Mesenchymal stem cell (in vitro differentiated cells and primary cell): ENCODE measurements at regions not wholly inside any gene's neighbourhood (a gene's known extent, or its start where the extent isn't known, plus 50 kb on each side); places are given as distances from the start of the nearest gene placed in this dataset.

Experiments used
- DNase-seq: peaks from one replicate; pipeline ENCODE4 v3.0.0-alpha.2; 2013
- H2AFZ ChIP-seq: one replicate; pipeline ENCODE4 v1.6.1; 2013; ENCODE audit warnings: low read depth, mild to moderate bottlenecking, control low read depth, inconsistent platforms, low read length, moderate library complexity
- H2AK5ac ChIP-seq: 2 replicates; pipeline ENCODE4 v1.6.1; 2013; ENCODE audit warnings: low read length, moderate library complexity, mild to moderate bottlenecking, inconsistent platforms; ENCODE audit not compliant: severe bottlenecking
- H2BK120ac ChIP-seq: one replicate; pipeline ENCODE4 v1.6.1; 2013; ENCODE audit warnings: low read depth, mild to moderate bottlenecking, inconsistent platforms, low read length, moderate library complexity
- H2BK12ac ChIP-seq, 2 experiments: one replicate each; pipeline ENCODE4 v1.6.1; 2013; ENCODE audit warnings: inconsistent platforms in 2 of 2, low read length in 2 of 2, mild to moderate bottlenecking in 2 of 2, moderate library complexity in 2 of 2, control low read depth in 1 of 2
- H2BK15ac ChIP-seq: one replicate; pipeline ENCODE4 v1.6.1; 2013; ENCODE audit warnings: mild to moderate bottlenecking, low read depth, inconsistent platforms; ENCODE audit not compliant: poor library complexity, severe bottlenecking
- H2BK5ac ChIP-seq: 2 replicates; pipeline ENCODE4 v1.6.1; 2013; ENCODE audit warnings: low read depth, mild to moderate bottlenecking, low read length, control low read depth, inconsistent platforms; ENCODE audit not compliant: poor library complexity, severe bottlenecking
- H3K14ac ChIP-seq, 2 experiments: one replicate each; pipeline ENCODE4 v1.6.1; 2013; ENCODE audit warnings: inconsistent platforms in 2 of 2, low read length in 2 of 2, control low read depth in 1 of 2, mild to moderate bottlenecking in 1 of 2, moderate library complexity in 1 of 2
- H3K18ac ChIP-seq, 2 experiments: one replicate each; pipeline ENCODE4 v1.6.1; 2013; ENCODE audit warnings: inconsistent platforms in 2 of 2, low read length in 2 of 2, control low read depth in 1 of 2, low read depth in 1 of 2, mild to moderate bottlenecking in 1 of 2
- H3K23ac ChIP-seq, 2 experiments: one replicate each; pipeline ENCODE4 v1.6.1; 2013; ENCODE audit warnings: inconsistent platforms in 2 of 2, low read length in 2 of 2, mild to moderate bottlenecking in 2 of 2, moderate library complexity in 2 of 2, control low read depth in 1 of 2
- H3K27ac ChIP-seq: 2 replicates; pipeline ENCODE4 v1.5.1; 2013; ENCODE audit warnings: mild to moderate bottlenecking, moderate library complexity, low read length, control low read depth, inconsistent platforms; ENCODE audit not compliant: poor library complexity, severe bottlenecking
- H3K27me3 ChIP-seq, 2 experiments: 2 replicates each; pipeline versions ENCODE4 v1.6.1 to v1.7.0; 2013; ENCODE audit warnings: low read length in 2 of 2, mild to moderate bottlenecking in 2 of 2, moderate library complexity in 2 of 2, control low read depth in 1 of 2, inconsistent platforms in 1 of 2; ENCODE audit not compliant: control insufficient read depth in 1 of 2, insufficient read depth in 1 of 2
- H3K36me3 ChIP-seq, 2 experiments: 2 replicates each; pipeline versions ENCODE4 v1.6.1 to v1.7.0; 2013; ENCODE audit warnings: low read length in 2 of 2, control low read depth in 1 of 2, inconsistent platforms in 1 of 2, low read depth in 1 of 2, mild to moderate bottlenecking in 1 of 2; ENCODE audit not compliant: insufficient read depth in 2 of 2, control insufficient read depth in 1 of 2
- H3K4ac ChIP-seq, 2 experiments: one replicate each; pipeline ENCODE4 v1.6.1; 2013; ENCODE audit warnings: inconsistent platforms in 2 of 2, low read length in 2 of 2, mild to moderate bottlenecking in 2 of 2, moderate library complexity in 2 of 2, control low read depth in 1 of 2, low read depth in 1 of 2
- H3K4me1 ChIP-seq: 2 replicates; pipeline ENCODE4 v1.6.1; 2013; ENCODE audit warnings: low read depth, low read length, control low read depth; ENCODE audit not compliant: control insufficient read depth, insufficient read depth
- H3K4me2 ChIP-seq: 2 replicates; pipeline ENCODE4 v1.6.1; 2013; ENCODE audit warnings: low read length, mild to moderate bottlenecking, inconsistent platforms; ENCODE audit not compliant: poor library complexity, severe bottlenecking
- H3K4me3 ChIP-seq, 2 experiments: 2 replicates each; pipeline versions ENCODE4 v1.5.1 to v1.7.0; 2013; ENCODE audit warnings: low read length in 2 of 2, mild to moderate bottlenecking in 2 of 2, control low read depth in 1 of 2, low read depth in 1 of 2; ENCODE audit not compliant: insufficient read depth in 1 of 2
- H3K79me1 ChIP-seq: replicated peaks from 2 replicates; pipeline ENCODE4 v1.6.1; 2013; ENCODE audit warnings: mild to moderate bottlenecking, control low read depth, low read length, inconsistent platforms; ENCODE audit not compliant: poor library complexity, severe bottlenecking
- H3K9ac ChIP-seq: 2 replicates; pipeline ENCODE4 v1.7.0; 2013; ENCODE audit warnings: mild to moderate bottlenecking, low read length, moderate library complexity
- H3K9me3 ChIP-seq: 2 replicates; pipeline ENCODE4 v1.7.0; 2013; ENCODE audit warnings: mild to moderate bottlenecking, low read length; ENCODE audit not compliant: control insufficient read depth
- H4K8ac ChIP-seq: one replicate; pipeline ENCODE4 v1.6.1; 2013; ENCODE audit warnings: inconsistent platforms, mild to moderate bottlenecking, low read length, moderate library complexity
- H4K91ac ChIP-seq: one replicate; pipeline ENCODE4 v1.6.1; 2013; ENCODE audit warnings: mild to moderate bottlenecking, low read length, inconsistent platforms
- WGBS: methylation state at CpG from one replicate; pipeline ENCODE4 v1.1.7; 2013; ENCODE audit warnings: mixed read lengths; 5-methylcytosine and 5-hydroxymethylcytosine counted together

DNA sequence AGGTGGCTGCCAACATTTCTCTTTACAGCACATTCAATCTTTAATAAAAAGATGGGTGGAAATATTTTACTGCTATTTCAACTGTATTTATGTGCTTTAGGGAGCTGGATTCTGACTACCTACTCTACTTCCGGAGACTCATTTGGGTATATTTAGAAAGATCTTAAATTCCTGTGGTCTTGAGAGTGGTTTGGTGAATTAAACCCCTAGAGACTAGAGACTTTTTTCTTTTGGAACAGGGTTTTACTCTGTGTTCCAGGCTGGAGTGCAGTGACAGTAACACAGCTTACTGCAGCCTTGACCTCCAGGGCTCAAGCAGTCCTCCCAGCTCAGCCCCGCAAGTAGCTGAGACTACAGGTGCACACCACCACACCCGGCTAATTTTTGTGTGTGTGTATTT is 79.0 kb upstream of the HABP2 start:
- no peak overlapping the region for H2BK120ac ChIP-seq
- no peak overlapping the region for H3K4me3 ChIP-seq
- no peak overlapping the region for H4K91ac ChIP-seq
- H2BK15ac ChIP-seq, result no peak overlapping the region
- H3K23ac ChIP-seq, result no peak overlapping the region
- no peak overlapping the region for H3K9ac ChIP-seq
- H3K9me3 ChIP-seq, result peaks cover 16% of the 10 kb centered on the region
- no peak overlapping the region for H2BK12ac ChIP-seq
- DNase-seq, result no peak
- H2AFZ ChIP-seq, result no peak overlapping the region
- H3K27me3 ChIP-seq, result peaks cover 0 to 15% of the 10 kb centered on the region in 2 experiments
- no peak overlapping the region for H3K14ac ChIP-seq
- H3K4ac ChIP-seq, result no peak overlapping the region
- no peak overlapping the region for H2AK5ac ChIP-seq
- H2BK5ac ChIP-seq, result no peak overlapping the region
- H3K4me2 ChIP-seq, result no peak overlapping the region
- no peak overlapping the region for H3K18ac ChIP-seq
- H3K27ac ChIP-seq, result no peak overlapping the region
- no peak overlapping the region for H4K8ac ChIP-seq
- H3K36me3 ChIP-seq, result no peaks in the 10 kb centered on the region
- no peaks in the 10 kb centered on the region for H3K79me1 ChIP-seq
- no peaks in the 10 kb centered on the region for H3K4me1 ChIP-seq
- 93% methylated on average over 3 of the region's 3 CpGs for WGBS

DNA sequence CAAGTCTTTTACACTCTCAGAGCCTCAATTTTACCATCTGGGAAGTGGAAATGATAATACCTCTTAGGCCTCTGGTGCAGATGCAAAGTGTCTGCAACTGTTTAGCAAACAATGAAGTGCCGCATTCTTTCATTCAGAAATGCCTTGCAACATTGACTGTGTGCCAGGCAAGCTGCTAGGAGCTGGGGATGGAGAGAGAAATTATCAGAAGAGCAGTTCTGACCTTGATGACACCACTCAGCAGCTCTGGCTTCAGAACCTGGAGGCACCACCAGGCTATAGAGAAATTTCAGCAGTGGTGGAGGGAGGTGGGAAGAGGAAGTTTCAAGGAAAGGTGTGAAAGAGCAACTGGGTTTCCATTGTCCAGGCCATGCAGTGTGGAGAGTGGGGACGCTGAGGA is 78.1 kb upstream of the HABP2 start:
- Histone ChIP-seq H2BK120ac (no peak overlapping the region), H3K4ac (no peak overlapping the region), H3K27ac (no peak overlapping the region), H2AK5ac (no peak overlapping the region), H2BK5ac (no peak overlapping the region), H2BK15ac (no peak overlapping the region), H3K9me3 (peaks cover 25% of the 10 kb centered on the region), H3K27me3 (peaks cover 0 to 15% of the 10 kb centered on the region in 2 experiments), H2BK12ac (no peak overlapping the region), H3K4me2 (no peak overlapping the region), H3K4me3 (peak overlapping the region in 1 of 2 experiments; percentile 4), H3K4me1 (no peaks in the 10 kb centered on the region), H3K18ac (no peak overlapping the region), H3K14ac (no peak overlapping the region), H3K36me3 (no peaks in the 10 kb centered on the region), H4K8ac (no peak overlapping the region), H3K23ac (no peak overlapping the region), H3K79me1 (no peaks in the 10 kb centered on the region), H2AFZ (no peak overlapping the region), H3K9ac (no peak overlapping the region), H4K91ac (no peak overlapping the region)
- no peak for DNase-seq
- WGBS, result 78% methylated on average over 2 of the region's 2 CpGs

DNA sequence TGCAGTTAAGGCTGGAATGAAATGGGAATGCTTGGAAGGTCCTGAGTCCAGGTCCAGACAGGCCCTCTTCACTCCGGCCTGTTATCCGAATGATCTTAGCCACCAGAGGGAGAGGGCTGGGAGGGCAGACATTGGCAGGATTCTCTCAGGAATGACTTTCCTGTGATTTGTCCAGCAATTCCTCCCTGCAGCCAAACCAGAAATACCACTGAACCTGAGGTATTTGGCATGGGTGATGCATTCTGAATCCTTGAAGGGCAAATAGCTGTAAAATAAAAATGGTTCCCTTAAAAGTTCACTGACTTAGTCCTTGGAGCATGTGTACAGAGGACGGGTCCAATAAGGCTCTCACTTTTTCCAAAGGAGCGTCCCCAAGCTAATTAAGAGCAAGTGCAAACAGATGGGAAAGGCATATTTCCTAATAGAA is 77.5 kb upstream of the HABP2 start:
- H2BK12ac ChIP-seq, result no peak overlapping the region
- no peak overlapping the region for H3K23ac ChIP-seq
- H3K4me1 ChIP-seq, result no peaks in the 10 kb centered on the region
- H3K4me3 ChIP-seq, result peak overlapping the region in 1 of 2 experiments; percentile 54
- H4K8ac ChIP-seq, result no peak overlapping the region
- no peak overlapping the region for H3K14ac ChIP-seq
- H2AK5ac ChIP-seq, result no peak overlapping the region
- no peak overlapping the region for H2BK120ac ChIP-seq
- H2BK15ac ChIP-seq, result no peak overlapping the region
- WGBS, result 78% methylated on average over 4 of the region's 4 CpGs
- no peak overlapping the region for H2BK5ac ChIP-seq
- no peaks in the 10 kb centered on the region for H3K79me1 ChIP-seq
- H3K18ac ChIP-seq, result no peak overlapping the region
- no peak overlapping the region for H4K91ac ChIP-seq
- no peak overlapping the region for H3K4me2 ChIP-seq
- no peak overlapping the region for H3K27ac ChIP-seq
- peaks cover 31% of the 10 kb centered on the region for H3K9me3 ChIP-seq
- H3K4ac ChIP-seq, result no peak overlapping the region
- peak overlapping the region; percentile 73 for H3K9ac ChIP-seq
- H3K27me3 ChIP-seq, result peaks cover 0 to 15% of the 10 kb centered on the region in 2 experiments
- no peaks in the 10 kb centered on the region for H3K36me3 ChIP-seq
- no peak overlapping the region for H2AFZ ChIP-seq
- DNase-seq, result no peak

DNA sequence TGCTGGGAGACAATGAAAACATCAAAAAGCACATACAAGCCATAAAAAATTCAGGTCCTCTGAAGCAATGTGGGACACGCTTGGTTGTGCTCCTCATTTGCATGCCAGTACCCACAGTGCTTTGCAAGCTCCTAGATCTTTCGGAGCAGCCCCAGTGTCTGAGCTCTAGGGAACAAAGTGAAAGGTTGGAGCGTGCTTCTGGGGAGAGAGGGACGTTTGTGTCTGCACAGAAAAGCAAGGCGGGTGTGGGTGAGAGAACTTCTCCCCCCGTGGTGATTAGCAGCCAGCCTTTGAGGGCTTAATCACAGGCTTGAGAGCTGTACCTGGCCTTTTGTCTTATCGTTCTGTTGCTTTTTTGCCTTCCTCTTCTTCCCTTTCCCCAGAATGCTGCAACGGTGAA is 76.7 kb upstream of the HABP2 start:
- Histone ChIP-seq H2BK5ac (no peak overlapping the region), H4K8ac (no peak overlapping the region), H4K91ac (no peak overlapping the region), H2AFZ (no peak overlapping the region), H3K23ac (no peak overlapping the region), H3K14ac (no peak overlapping the region), H3K9me3 (peaks cover 39% of the 10 kb centered on the region), H2AK5ac (no peak overlapping the region), H2BK15ac (no peak overlapping the region), H3K79me1 (no peaks in the 10 kb centered on the region), H3K36me3 (no peaks in the 10 kb centered on the region), H3K27me3 (peaks cover 0 to 8% of the 10 kb centered on the region in 2 experiments), H3K27ac (no peak overlapping the region), H3K4ac (no peak overlapping the region), H3K4me2 (no peak overlapping the region), H2BK120ac (no peak overlapping the region), H3K9ac (peak overlapping the region; percentile 73), H3K4me3 (peak overlapping the region in 1 of 2 experiments; percentile 54), H3K18ac (no peak overlapping the region), H2BK12ac (no peak overlapping the region), H3K4me1 (no peaks in the 10 kb centered on the region)
- DNase-seq, result no peak
- 81% methylated on average over 6 of the region's 8 CpGs for WGBS
